Effector memory CD8-positive, alpha-beta T cell (primary cell): ENCODE measurements at regions not wholly inside any gene's neighbourhood (a gene's known extent, or its start where the extent isn't known, plus 50 kb on each side); places are given as distances from the start of the nearest gene placed in this dataset.

ENCODE experiments used
- ATAC-seq: fragments of 150-1000 bp; cut with Tn5 transposase; replicated peaks from 2 replicates; pipeline ENCODE4 v1.10.0; 2021; ENCODE audit warnings: mild to moderate bottlenecking, moderate library complexity
- DNase-seq, 3 experiments: peaks; one replicate each; pipeline ENCODE4 v3.0.0; 2021
- H3K27ac Mint-ChIP-seq, 2 donors: one replicate each; pipeline ENCODE4 v1.8.0; 2022; ENCODE audit warnings: mild to moderate bottlenecking in 2 of 2, mixed read lengths in 2 of 2, moderate library complexity in 2 of 2
- H3K27me3 Mint-ChIP-seq, 2 donors: one replicate each; pipeline ENCODE4 v1.8.0; 2022; ENCODE audit warnings: mixed read lengths in 2 of 2
- H3K36me3 Mint-ChIP-seq: one replicate; pipeline ENCODE4 v1.8.0; 2022; ENCODE audit warnings: mild to moderate bottlenecking, moderate library complexity, mixed read lengths; ENCODE audit not compliant: insufficient read depth
- H3K4me1 Mint-ChIP-seq, 2 donors: one replicate each; pipeline ENCODE4 v1.8.0; 2022; ENCODE audit warnings: low read depth in 2 of 2, mixed read lengths in 2 of 2
- H3K4me3 Mint-ChIP-seq, 2 donors: one replicate each; pipeline ENCODE4 v1.8.0; 2022; ENCODE audit warnings: mild to moderate bottlenecking in 2 of 2, mixed read lengths in 2 of 2, moderate library complexity in 2 of 2
- H3K9me3 Mint-ChIP-seq, 2 donors: one replicate each; pipeline ENCODE4 v1.8.0; 2022; ENCODE audit warnings: mixed read lengths in 2 of 2

GRCh38 chr1:19007491-19008441 lies 51.3 kb upstream of the IFFO2 start:
- Mint-ChIP-seq H3K36me3 (no peaks in the 10 kb centered on the region), H3K4me1 (peaks cover 13 to 19% of the 10 kb centered on the region in 2 donors), H3K4me3 (no peak overlapping the region), H3K27me3 (peaks cover 20 to 38% of the 10 kb centered on the region in 2 donors), H3K9me3 (peaks cover 0 to 2% of the 10 kb centered on the region in 2 donors), H3K27ac (no peak overlapping the region)
- DNase-seq, result no peak
- no peak for ATAC-seq

GRCh38 chr1:19006837-19007271 lies 50.4 kb upstream of the IFFO2 start:
- H3K4me1 Mint-ChIP-seq, result peaks cover 13 to 18% of the 10 kb centered on the region in 2 donors
- peaks cover 0 to 3% of the 10 kb centered on the region in 2 donors for H3K9me3 Mint-ChIP-seq
- H3K36me3 Mint-ChIP-seq, result no peaks in the 10 kb centered on the region
- H3K4me3 Mint-ChIP-seq, result no peak overlapping the region
- H3K27me3 Mint-ChIP-seq, result peaks cover 20 to 38% of the 10 kb centered on the region in 2 donors
- DNase-seq (no peak), ATAC-seq (no peak)
- H3K27ac Mint-ChIP-seq, result no peak overlapping the region
